D721Med (cell line): ENCODE measurements at regions not wholly inside any gene's neighbourhood (a gene's known extent, or its start where the extent isn't known, plus 50 kb on each side); places are given as distances from the start of the nearest gene placed in this dataset.

Experiments
- DNase-seq: peaks from one replicate; pipeline ENCODE4 v3.0.0; 2011; ENCODE audit warnings: low spot score; ENCODE audit not compliant: insufficient read length
- FAIRE-seq: peaks from 2 replicates; lab custom pipeline; 2011; peaks lifted over from hg19 to GRCh38; lab: Jason Lieb, UNC
- TF ChIP-seq, protein P1 (sequence below): IDR thresholded peaks from 2 replicates; pipeline ENCODE4 v1.5.1; 2012; ENCODE audit warnings: mild to moderate bottlenecking, control low read depth; ENCODE audit not compliant: insufficient read depth; ENCODE audit errors: missing control alignments

DNA sequence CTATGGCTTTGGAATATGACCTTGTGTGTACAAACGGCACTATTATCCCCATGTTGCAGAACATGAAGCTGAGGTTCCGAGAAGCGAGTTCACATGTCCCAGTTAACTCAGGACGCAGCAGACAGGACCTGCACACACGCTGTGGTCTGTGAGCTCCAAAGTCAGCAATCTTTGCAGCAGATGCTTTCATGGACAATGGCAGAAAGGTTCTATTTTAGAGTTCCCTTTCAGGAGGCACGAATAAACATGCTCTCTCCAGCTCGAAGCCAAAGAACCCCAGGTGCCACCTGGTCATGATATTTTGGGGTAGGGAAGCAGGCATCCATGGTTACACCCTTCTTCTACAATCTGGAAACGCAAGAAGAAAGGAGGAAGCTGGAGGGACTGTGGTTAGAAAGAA is 412.0 kb downstream of the TMEM114 start:
- TF ChIP-seq, protein P1, sequence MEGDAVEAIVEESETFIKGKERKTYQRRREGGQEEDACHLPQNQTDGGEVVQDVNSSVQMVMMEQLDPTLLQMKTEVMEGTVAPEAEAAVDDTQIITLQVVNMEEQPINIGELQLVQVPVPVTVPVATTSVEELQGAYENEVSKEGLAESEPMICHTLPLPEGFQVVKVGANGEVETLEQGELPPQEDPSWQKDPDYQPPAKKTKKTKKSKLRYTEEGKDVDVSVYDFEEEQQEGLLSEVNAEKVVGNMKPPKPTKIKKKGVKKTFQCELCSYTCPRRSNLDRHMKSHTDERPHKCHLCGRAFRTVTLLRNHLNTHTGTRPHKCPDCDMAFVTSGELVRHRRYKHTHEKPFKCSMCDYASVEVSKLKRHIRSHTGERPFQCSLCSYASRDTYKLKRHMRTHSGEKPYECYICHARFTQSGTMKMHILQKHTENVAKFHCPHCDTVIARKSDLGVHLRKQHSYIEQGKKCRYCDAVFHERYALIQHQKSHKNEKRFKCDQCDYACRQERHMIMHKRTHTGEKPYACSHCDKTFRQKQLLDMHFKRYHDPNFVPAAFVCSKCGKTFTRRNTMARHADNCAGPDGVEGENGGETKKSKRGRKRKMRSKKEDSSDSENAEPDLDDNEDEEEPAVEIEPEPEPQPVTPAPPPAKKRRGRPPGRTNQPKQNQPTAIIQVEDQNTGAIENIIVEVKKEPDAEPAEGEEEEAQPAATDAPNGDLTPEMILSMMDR: no peak
- no peak for FAIRE-seq

DNA sequence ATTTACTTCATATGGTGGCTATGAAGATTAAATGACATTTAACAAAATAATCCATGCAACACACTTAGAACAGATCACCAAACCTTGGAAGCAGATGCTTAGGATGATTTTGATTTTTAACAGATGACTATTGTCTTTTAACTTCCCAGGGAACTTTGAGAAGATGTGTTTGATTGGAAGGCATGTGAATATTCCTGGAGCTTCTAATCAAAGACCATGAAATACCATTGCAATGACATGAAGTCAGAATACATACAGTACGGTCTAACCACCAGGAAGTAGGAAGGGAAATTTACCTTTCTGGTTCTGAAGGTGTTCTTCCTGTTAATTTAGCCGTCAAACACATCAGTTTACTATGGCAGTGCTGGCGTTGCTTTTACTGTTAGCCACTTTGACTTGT is 414.9 kb downstream of the TMEM114 start:
- DNase-seq (no peak), FAIRE-seq (no peak)
- TF ChIP-seq, protein P1: no peak

More for the DNA sequence above, 412.0 kb downstream of the TMEM114 start:
- DNase-seq: no peak

DNA sequence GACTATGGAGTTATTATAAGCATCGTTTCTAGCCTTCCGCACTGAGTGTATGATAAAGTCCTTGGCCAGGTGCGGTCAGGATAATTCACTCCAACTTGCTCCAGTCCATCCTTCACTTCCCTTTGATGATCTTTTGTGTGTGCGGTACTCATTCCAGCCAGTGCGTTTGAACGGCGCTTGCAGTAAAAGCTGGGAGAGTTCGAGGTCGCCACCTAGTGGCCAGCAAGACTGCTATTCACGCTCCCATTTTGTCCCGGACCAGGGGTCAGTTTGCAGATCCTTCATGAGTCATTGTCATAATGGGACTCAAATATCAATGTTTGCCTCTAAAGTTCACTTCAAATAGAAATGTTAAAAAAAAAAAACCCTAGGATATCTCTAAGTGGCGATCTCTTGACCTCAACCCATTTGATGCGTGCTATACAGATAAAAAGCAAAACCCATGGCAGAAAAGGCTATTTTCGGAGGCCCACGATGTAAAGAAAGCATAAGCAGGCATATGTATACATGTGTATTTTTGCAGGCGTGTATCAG is 417.1 kb downstream of the TMEM114 start:
- DNase-seq (peak; percentile 32), FAIRE-seq (peak; percentile 56)
- TF ChIP-seq, protein P1: peak; percentile 94

DNA sequence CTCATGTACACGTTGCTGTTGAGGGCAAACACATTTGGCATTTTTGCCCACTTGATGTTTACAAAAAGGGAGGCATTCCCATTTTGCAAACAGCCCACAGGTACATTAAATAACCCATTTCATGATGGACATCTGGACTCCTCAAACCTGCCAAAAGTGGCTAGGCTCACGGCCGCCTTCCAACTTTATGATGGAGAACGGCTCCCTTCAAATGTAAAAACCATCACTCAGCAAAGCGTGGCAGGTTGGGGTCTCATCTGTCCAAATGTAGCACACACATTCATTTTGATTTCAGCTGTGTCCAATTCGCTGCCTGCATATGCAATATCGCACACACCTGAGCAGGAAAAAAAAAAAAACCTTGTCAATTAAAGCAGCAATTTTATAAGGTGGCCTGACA is 417.8 kb downstream of the TMEM114 start:
- DNase-seq (no peak), FAIRE-seq (no peak)
- TF ChIP-seq, protein P1: no peak

DNA sequence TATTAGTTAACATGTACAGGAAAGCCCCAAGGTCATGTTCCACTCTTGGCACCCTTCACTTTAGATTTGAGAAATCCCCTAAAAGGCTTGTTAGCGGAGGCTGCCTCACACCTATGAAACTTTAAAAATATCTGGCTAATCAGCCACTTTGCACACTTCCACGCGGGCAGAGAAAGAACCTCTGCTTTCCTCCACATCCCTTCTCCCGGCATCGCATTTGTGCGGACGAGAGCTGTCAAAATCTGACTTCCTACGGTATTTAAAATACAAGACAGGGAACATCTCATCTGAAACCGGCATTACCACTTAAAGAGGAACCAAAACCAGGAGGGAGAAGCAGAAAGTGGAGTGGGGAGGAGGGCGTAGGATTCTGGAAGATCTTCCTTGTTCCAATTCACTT is 422.3 kb downstream of the TMEM114 start:
- no peak for FAIRE-seq
- TF ChIP-seq, protein P1: no peak
- DNase-seq: no peak

DNA sequence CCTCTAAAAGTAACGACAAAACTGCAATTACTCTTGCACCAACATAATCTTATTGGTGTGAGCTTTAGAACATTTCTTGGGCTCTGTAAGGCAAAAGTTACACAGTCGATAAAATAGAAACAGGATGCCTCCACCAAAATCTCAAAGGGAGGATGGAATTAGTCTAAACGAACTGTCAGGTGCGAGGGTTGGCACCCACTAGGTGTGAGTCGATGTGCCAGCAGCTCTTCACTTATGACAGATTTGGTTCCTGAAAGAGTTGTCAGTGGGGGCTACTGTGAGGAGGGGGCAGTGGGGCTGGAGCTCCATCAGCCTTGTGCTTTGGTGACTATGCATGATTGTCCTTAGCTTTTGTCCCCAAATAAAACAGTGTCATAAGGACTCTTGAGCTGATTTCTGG is 422.9 kb downstream of the TMEM114 start:
- no peak for DNase-seq
- FAIRE-seq: no peak
- TF ChIP-seq, protein P1: no peak

DNA sequence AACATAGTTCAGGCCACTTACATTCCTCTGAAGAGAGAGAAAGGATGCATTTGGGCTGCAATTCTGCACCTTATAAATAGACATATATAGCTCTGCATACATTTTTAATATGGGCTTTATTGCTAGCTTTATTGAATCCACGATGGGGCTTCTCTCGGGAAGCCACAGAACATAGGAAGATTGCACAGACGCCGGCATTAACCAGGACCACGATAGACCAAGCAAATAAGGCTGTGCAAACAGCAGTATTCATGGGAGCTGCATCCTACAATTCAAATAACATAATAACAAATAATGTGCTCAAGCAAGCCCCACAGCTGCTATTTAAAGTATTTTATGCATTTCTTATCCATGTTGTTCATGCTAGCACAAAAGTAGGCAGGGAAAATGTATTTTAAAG is 432.3 kb downstream of the TMEM114 start:
- DNase-seq: no peak
- TF ChIP-seq, protein P1: no peak
- no peak for FAIRE-seq
